Upper lobe of left lung (tissue), 4 donors: ENCODE measurements at regions not wholly inside any gene's neighbourhood (a gene's known extent, or its start where the extent isn't known, plus 50 kb on each side); places are given as distances from the start of the nearest gene placed in this dataset.

Experiments used
- EP300 ChIP-seq, 4 donors: sonication (generic); formaldehyde crosslinking; IDR thresholded peaks; one replicate each; pipeline ENCODE4 v1.5.1; 2017; ENCODE audit warnings: antibody characterized with exemption in 4 of 4, control low read depth in 2 of 4
- TF ChIP-seq, protein P1 (sequence below), 6 experiments: fragments of 450-650 bp in 4 of 6; fragments of 200-600 bp in 2 of 6; sonication (generic) in 2 of 6; IDR thresholded peaks; one replicate each; pipeline ENCODE4 v1.5.1; 2016 to 2019; ENCODE audit warnings: antibody characterized with exemption in 6 of 6

DNA sequence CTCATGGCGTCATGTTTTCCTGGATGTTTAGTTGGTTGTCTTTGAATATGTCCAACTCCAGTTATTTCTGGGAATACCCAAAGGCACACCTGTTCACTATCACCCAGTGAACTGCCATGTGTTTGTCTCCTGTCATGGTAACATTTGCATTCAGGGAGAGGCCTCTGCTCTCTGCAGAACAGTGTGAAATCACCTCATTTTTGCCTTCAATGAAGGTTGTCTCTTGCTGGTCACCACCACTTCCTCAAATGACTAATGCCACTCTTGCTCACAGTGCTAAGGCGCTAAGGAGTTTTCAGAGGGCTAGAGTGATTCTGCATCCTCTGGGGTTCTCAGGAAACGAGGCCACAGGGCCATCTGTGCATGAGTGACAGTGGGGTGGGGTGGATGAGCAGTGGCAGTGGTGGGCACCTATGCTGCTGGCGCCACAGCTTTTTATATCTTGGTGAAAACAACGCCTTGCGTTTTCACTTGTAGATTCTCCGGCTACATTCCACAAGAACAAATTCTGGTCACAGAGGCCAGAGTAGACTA lies 60.0 kb upstream of the ATP5PO start:
- TF ChIP-seq, protein P1, sequence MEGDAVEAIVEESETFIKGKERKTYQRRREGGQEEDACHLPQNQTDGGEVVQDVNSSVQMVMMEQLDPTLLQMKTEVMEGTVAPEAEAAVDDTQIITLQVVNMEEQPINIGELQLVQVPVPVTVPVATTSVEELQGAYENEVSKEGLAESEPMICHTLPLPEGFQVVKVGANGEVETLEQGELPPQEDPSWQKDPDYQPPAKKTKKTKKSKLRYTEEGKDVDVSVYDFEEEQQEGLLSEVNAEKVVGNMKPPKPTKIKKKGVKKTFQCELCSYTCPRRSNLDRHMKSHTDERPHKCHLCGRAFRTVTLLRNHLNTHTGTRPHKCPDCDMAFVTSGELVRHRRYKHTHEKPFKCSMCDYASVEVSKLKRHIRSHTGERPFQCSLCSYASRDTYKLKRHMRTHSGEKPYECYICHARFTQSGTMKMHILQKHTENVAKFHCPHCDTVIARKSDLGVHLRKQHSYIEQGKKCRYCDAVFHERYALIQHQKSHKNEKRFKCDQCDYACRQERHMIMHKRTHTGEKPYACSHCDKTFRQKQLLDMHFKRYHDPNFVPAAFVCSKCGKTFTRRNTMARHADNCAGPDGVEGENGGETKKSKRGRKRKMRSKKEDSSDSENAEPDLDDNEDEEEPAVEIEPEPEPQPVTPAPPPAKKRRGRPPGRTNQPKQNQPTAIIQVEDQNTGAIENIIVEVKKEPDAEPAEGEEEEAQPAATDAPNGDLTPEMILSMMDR (IDR thresholded peaks at IDR 0.05): no peak
- TF ChIP-seq EP300 (IDR thresholded peaks at IDR 0.05): no peak
